HG02840 (cell line): ENCODE measurements at regions not wholly inside any gene's neighbourhood (a gene's known extent, or its start where the extent isn't known, plus 50 kb on each side); places are given as distances from the start of the nearest gene placed in this dataset.

Experiments used
- ATAC-seq: cut with Tn5 transposase; IDR thresholded peaks from one replicate; pipeline ENCODE4 v1.9.1; 2021; ENCODE audit warnings: mild to moderate bottlenecking, moderate library complexity, moderate number of reproducible peaks; ENCODE audit not compliant: unreplicated experiment, low FRiP score

DNA sequence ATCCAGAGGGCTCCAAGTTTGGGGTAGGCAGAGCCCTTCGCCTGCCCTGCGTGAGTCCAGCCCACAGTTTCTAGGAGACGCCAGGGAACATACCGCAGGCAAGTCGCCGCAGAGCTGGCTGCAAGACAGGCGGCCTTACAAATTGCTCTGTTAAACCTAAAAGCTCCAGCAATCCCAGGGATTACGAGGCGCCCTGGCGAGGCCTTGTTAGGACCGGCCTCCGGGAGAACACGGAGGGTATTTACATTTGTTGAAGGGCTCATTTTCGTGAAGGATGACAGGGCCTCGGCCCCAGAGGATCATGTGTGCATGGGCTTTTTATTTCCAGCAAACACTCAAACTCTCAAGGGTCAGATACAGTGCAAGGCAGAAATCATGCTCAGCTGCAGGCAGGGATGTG lies 77.6 kb upstream of the FOXF1 start:
- no peak for ATAC-seq

GRCh38 chr16:86436466-86437185 lies 73.7 kb upstream of the FOXF1 start:
- ATAC-seq: no peak

GRCh38 chr16:86437348-86437747 lies 73.0 kb upstream of the FOXF1 start:
- no peak for ATAC-seq

GRCh38 chr16:86442703-86443102 lies 67.6 kb upstream of the FOXF1 start:
- no peak for ATAC-seq

DNA sequence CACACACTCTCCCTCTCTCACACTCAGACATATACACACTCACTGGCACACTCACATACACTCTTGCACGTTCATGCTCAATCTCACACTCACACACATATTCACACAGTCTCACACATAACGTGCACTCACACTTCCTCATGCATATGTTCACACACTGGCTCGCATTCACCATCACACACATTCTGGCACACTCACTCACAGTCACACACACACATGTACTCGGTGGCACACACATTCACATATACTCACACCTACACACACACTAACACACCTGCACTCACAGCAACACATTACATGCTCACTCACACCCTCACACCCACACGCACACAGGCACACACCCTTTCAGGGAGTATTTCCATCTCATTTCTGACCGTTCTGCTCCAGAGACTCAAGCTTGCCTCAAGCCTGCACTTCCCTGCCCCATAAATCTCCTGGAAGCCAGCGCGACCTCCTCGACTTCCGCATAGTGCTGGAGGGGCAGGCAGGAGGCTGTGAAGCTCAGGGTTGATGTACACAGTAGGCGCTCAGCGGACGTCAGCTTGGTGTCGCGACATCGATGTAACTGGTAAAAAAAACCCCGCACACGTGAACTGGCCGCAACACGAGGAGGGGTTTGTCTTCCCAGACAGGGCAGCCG lies 66.7 kb upstream of the FOXF1 start:
- no peak for ATAC-seq

- ATAC-seq: no peak
Observed at GRCh38 chr16:86444261-86444660, 66.1 kb upstream of the FOXF1 start.

GRCh38 chr16:86444661-86445060 lies 65.7 kb upstream of the FOXF1 start:
- no peak for ATAC-seq

DNA sequence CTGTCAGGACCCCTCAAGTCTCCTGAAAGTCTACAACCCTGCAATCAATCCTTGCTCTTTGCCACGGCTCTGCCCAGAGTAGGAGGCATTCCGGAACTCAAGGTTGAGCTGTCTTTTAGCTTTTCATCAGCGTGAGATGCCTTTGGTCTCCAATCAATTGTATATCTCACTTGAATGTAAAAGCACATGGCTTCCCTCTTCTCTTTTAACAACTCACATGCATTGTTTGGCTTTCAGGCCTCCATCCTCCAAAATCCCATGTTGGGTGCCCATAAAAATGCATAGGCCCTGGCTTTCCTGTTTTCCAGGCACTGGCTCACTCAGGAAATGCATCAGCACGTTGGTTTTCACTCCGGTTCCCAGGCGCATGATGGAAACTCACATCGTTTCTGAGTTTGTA lies 64.0 kb upstream of the FOXF1 start:
- ATAC-seq: no peak

- ATAC-seq: no peak
Observed at GRCh38 chr16:86447228-86447627, 63.1 kb upstream of the FOXF1 start.

- ATAC-seq: no peak
Observed at GRCh38 chr16:86448306-86448890, 61.9 kb upstream of the FOXF1 start.

DNA sequence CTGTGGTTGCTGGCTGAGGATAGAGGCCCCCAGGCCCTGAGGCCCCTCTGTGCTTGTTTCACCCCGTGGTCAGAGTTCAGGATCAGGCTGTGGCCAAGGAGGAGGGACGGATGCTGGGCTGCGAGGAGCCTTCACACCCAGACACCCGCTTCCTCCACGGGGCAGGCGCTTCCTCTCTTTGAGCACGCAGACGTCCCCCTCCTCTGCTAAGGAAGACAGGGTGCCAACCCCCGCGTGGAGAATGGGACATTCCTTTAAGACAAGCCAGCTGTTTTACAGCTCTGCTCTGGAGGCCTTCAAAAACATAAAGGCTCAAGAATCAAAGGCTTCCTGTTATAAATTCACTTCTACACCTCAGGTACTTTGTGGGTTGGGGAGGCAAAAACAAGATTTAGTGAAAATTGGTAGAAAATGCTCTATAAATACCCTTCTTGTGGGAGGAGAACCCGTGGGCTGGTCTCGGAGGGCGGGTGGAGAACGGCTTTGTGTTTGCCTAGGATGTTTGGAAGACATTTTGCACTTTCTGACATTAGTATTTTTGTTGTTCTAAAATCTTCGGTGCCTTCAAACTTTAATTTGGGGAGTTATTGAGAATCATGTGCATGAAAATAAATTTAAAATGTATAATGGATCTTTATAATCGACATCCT lies 60.8 kb upstream of the FOXF1 start:
- no peak for ATAC-seq

DNA sequence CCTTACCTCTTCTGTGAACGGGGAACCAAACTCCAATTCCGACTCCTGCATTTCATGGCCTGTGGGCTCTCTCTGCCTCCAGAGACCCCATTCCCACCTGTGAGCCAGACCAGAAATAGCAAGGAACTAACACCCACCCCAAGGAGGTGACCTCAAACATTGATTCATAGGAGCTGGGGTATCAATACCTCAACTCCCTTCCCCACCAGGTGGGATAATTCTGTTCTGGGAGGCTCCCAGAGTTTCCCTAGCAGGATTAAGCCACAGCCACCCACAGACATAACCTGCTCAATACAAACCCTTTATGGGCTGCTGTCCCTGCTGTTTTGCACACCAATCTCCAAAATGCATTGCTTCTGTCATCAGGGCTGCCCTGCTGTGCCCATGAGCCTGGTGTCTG lies 59.6 kb upstream of the FOXF1 start:
- ATAC-seq: no peak

DNA sequence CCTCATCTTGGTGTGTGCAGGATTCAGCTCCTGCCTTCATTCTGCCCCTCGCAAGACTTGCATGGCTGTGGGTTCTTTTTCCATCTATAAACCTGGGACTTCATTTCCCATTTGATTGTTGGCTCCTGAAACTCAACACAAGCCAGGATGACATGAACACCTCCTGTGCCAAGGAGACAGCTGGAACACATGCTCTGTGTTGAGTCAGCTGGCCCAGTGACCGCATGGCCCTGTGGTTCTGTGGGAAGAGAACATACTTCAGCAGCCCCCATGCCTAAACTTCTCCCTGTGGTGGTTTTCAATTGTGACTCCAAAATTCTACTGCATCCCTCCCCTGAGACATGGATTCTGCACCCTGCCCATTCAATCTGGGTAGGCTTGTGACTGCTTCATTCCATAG lies 57.9 kb upstream of the FOXF1 start:
- ATAC-seq: no peak

DNA sequence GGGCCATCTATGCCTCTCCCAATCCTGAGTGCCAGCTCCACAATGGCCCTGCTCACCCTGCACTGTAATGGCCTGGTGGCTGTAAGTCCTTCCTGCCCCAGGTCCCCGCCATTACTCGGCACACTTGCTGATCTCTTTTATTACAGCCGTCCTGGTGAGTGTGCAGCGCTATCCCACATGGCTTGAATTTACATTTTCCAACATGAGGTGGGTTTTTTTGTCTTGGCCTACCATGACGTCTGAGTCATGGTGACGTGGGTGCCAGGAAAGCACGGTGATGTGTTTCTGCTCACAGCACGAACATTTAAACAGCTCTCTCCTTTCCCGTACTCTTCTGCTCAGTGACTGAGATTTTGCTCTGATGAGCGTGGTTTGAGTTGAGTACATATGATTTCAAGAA lies 55.2 kb upstream of the FOXF1 start:
- ATAC-seq: no peak

- ATAC-seq: no peak
Observed at GRCh38 chr16:86455640-86456039, 54.7 kb upstream of the FOXF1 start.

GRCh38 chr16:86457501-86458148 lies 52.7 kb upstream of the FOXF1 start:
- ATAC-seq: no peak

DNA sequence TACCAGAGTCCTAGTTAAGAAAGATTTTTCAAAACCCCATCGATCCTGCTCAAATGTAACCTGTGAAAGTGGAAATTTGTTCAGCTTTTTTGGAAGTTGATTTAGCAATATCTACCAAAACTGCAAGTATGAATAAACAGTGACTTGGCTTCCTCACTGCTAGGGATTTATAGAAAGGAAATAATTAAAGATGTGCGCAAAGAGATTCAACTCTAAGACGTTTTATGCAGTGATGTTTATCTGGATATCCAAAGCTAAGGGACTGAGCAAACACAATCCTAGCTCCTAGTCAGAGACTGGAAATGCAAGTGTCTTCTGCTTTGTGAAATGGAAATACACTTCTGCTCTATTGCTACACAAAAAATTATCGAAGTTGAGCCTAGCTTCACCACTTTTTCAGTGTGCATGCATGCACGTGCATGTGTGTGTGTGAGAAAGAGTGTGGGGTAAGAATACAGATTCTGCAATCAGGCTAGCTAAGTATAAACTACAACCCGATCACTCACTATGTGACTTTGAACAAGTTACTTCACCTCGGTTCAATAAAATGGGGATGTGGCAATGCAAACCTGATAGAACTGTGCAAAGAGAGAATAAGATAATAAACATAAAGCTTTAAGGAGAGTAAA lies 52.1 kb upstream of the FOXF1 start:
- no peak for ATAC-seq

DNA sequence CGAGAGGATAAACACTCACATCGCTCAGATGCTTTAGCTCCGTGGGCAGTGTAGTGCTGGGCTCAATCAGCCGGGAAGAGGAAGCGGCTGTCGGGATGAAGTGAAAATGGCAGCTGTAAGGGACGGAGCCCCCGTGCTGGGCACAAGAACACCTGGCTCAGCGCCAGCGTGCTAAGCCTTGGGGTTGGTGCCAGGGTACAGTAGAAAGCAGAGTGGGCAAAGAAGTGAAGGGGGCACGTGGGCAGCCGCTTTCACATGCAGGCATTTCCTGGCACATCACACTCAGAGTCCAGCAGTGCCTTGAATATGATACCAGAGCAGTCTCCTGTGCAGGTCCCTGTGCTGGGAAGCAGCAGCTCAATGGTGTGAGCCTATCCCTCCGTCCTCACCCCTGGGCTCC lies 51.1 kb upstream of the FOXF1 start:
- no peak for ATAC-seq
